IPS-20b (cell line): ENCODE measurements at regions not wholly inside any gene's neighbourhood (a gene's known extent, or its start where the extent isn't known, plus 50 kb on each side); places are given as distances from the start of the nearest gene placed in this dataset.

Experiments used
- H3K27ac ChIP-seq: one replicate; pipeline ENCODE4 v1.5.1; 2013; ENCODE audit warnings: low read length
- H3K27me3 ChIP-seq: 2 replicates; pipeline ENCODE4 v1.6.1; 2013; ENCODE audit warnings: mild to moderate bottlenecking, low read length, inconsistent platforms; ENCODE audit not compliant: insufficient read depth
- H3K36me3 ChIP-seq: 2 replicates; pipeline ENCODE4 v1.6.1; 2013; ENCODE audit warnings: low read depth, mild to moderate bottlenecking, inconsistent platforms, low read length, moderate library complexity; ENCODE audit not compliant: insufficient read depth
- H3K4me1 ChIP-seq: 2 replicates; pipeline ENCODE4 v1.6.1; 2013; ENCODE audit warnings: mild to moderate bottlenecking, control low read depth, inconsistent platforms, low read length, moderate library complexity; ENCODE audit not compliant: insufficient read depth
- H3K4me3 ChIP-seq: 2 replicates; pipeline ENCODE4 v1.5.1; 2013; ENCODE audit warnings: mild to moderate bottlenecking, low read length, inconsistent platforms
- H3K9ac ChIP-seq: 2 replicates; pipeline ENCODE4 v1.6.1; 2013; ENCODE audit warnings: low read depth, mild to moderate bottlenecking, inconsistent platforms, low read length, moderate library complexity
- H3K9me3 ChIP-seq: 2 replicates; pipeline ENCODE4 v1.6.1; 2013; ENCODE audit warnings: mild to moderate bottlenecking, low read depth, low read length, inconsistent platforms; ENCODE audit not compliant: insufficient read depth

- Histone ChIP-seq H3K4me3 (no peak overlapping the region), H3K9ac (no peak overlapping the region), H3K36me3 (no peaks in the 10 kb centered on the region), H3K9me3 (no peaks in the 10 kb centered on the region), H3K27me3 (no peaks in the 10 kb centered on the region), H3K4me1 (peaks cover 3% of the 10 kb centered on the region; the same call in 1 of the 2 replicates), H3K27ac (no peak overlapping the region)
Observed at GRCh38 chr10:120386896-120387295, 70.1 kb upstream of the PLPP4 start.

GRCh38 chr10:120387326-120387725 lies 69.7 kb upstream of the PLPP4 start:
- no peak overlapping the region for H3K27ac ChIP-seq
- H3K27me3 ChIP-seq, result no peaks in the 10 kb centered on the region
- no peak overlapping the region for H3K4me3 ChIP-seq
- H3K4me1 ChIP-seq, result peaks cover 3% of the 10 kb centered on the region; the same call in 1 of the 2 replicates
- H3K9me3 ChIP-seq, result no peaks in the 10 kb centered on the region
- H3K9ac ChIP-seq, result no peak overlapping the region
- H3K36me3 ChIP-seq, result no peaks in the 10 kb centered on the region

- Histone ChIP-seq H3K4me3 (no peak overlapping the region), H3K27ac (no peak overlapping the region), H3K36me3 (no peaks in the 10 kb centered on the region), H3K9ac (no peak overlapping the region), H3K4me1 (peaks cover 3% of the 10 kb centered on the region; the same call in 1 of the 2 replicates), H3K27me3 (no peaks in the 10 kb centered on the region), H3K9me3 (no peaks in the 10 kb centered on the region)
Observed at GRCh38 chr10:120392245-120392644, 64.8 kb upstream of the PLPP4 start.

- H3K4me3 ChIP-seq, result no peak overlapping the region
- no peaks in the 10 kb centered on the region for H3K27me3 ChIP-seq
- peaks cover 3% of the 10 kb centered on the region; the same call in 1 of the 2 replicates for H3K4me1 ChIP-seq
- H3K36me3 ChIP-seq, result no peaks in the 10 kb centered on the region
- H3K27ac ChIP-seq, result no peak overlapping the region
- no peaks in the 10 kb centered on the region for H3K9me3 ChIP-seq
- H3K9ac ChIP-seq, result no peak overlapping the region
Observed at GRCh38 chr10:120392671-120393079, 64.4 kb upstream of the PLPP4 start.

GRCh38 chr10:120394446-120394845 lies 62.6 kb upstream of the PLPP4 start:
- Histone ChIP-seq H3K9ac (no peak overlapping the region), H3K4me1 (peaks cover 2% of the 10 kb centered on the region; the same call in 1 of the 2 replicates), H3K9me3 (no peaks in the 10 kb centered on the region), H3K36me3 (no peaks in the 10 kb centered on the region), H3K27me3 (no peaks in the 10 kb centered on the region), H3K27ac (no peak overlapping the region), H3K4me3 (no peak overlapping the region)

- Histone ChIP-seq H3K4me1 (no peaks in the 10 kb centered on the region; the same call in 1 of the 2 replicates), H3K4me3 (no peak overlapping the region), H3K27ac (no peak overlapping the region), H3K9ac (no peak overlapping the region), H3K27me3 (no peaks in the 10 kb centered on the region), H3K9me3 (no peaks in the 10 kb centered on the region), H3K36me3 (no peaks in the 10 kb centered on the region)
Observed at GRCh38 chr10:120396228-120396627, 60.8 kb upstream of the PLPP4 start.

GRCh38 chr10:120398180-120398579 lies 58.8 kb upstream of the PLPP4 start:
- Histone ChIP-seq H3K27ac (no peak overlapping the region), H3K4me3 (no peak overlapping the region), H3K9ac (no peak overlapping the region), H3K4me1 (peaks cover 2% of the 10 kb centered on the region; the same call in 1 of the 2 replicates), H3K9me3 (no peaks in the 10 kb centered on the region), H3K27me3 (no peaks in the 10 kb centered on the region), H3K36me3 (no peaks in the 10 kb centered on the region)

GRCh38 chr10:120400601-120401000 lies 56.4 kb upstream of the PLPP4 start:
- Histone ChIP-seq H3K27me3 (no peaks in the 10 kb centered on the region), H3K9me3 (no peaks in the 10 kb centered on the region), H3K9ac (no peak overlapping the region), H3K27ac (no peak overlapping the region), H3K36me3 (no peaks in the 10 kb centered on the region), H3K4me1 (peaks cover 5% of the 10 kb centered on the region; the same call in 1 of the 2 replicates), H3K4me3 (no peak overlapping the region)

GRCh38 chr10:120402147-120402766 lies 54.8 kb upstream of the PLPP4 start:
- no peak overlapping the region for H3K9ac ChIP-seq
- no peaks in the 10 kb centered on the region for H3K27me3 ChIP-seq
- H3K9me3 ChIP-seq, result no peaks in the 10 kb centered on the region
- H3K27ac ChIP-seq, result no peak overlapping the region
- H3K4me1 ChIP-seq, result peaks cover 5% of the 10 kb centered on the region; the same call in 1 of the 2 replicates
- no peak overlapping the region for H3K4me3 ChIP-seq
- H3K36me3 ChIP-seq, result no peaks in the 10 kb centered on the region

GRCh38 chr10:120403109-120403508 lies 53.9 kb upstream of the PLPP4 start:
- H3K27me3 ChIP-seq, result no peaks in the 10 kb centered on the region
- H3K9me3 ChIP-seq, result no peaks in the 10 kb centered on the region
- H3K36me3 ChIP-seq, result no peaks in the 10 kb centered on the region
- H3K27ac ChIP-seq, result no peak overlapping the region
- peaks cover 5% of the 10 kb centered on the region; the same call in 1 of the 2 replicates for H3K4me1 ChIP-seq
- no peak overlapping the region for H3K4me3 ChIP-seq
- no peak overlapping the region for H3K9ac ChIP-seq

- peaks cover 5% of the 10 kb centered on the region; the same call in 1 of the 2 replicates for H3K4me1 ChIP-seq
- H3K27me3 ChIP-seq, result no peaks in the 10 kb centered on the region
- no peaks in the 10 kb centered on the region for H3K9me3 ChIP-seq
- no peak overlapping the region for H3K9ac ChIP-seq
- H3K27ac ChIP-seq, result no peak overlapping the region
- H3K36me3 ChIP-seq, result no peaks in the 10 kb centered on the region
- no peak overlapping the region for H3K4me3 ChIP-seq
Observed at GRCh38 chr10:120406376-120406775, 50.7 kb upstream of the PLPP4 start.
